Ascending aorta (tissue), 2 donors: ENCODE measurements at regions not wholly inside any gene's neighbourhood (a gene's known extent, or its start where the extent isn't known, plus 50 kb on each side); places are given as distances from the start of the nearest gene placed in this dataset.

ENCODE experiments used
- DNase-seq, 2 donors: peaks; one replicate each; pipeline ENCODE4 v3.0.0-alpha.2; 2019; ENCODE audit warnings: low spot score in 2 of 2
- H3K27ac ChIP-seq, 2 donors: fragments of 200-600 bp; sonication (generic); one replicate each; pipeline ENCODE4 v1.5.1; 2016 to 2017; ENCODE audit warnings: mild to moderate bottlenecking in 1 of 2
- H3K27me3 ChIP-seq: fragments of 200-600 bp; sonication (generic); one replicate; pipeline ENCODE4 v1.5.1; 2017
- H3K36me3 ChIP-seq, 2 donors: fragments of 200-600 bp; sonication (generic); one replicate each; pipeline ENCODE4 v1.5.1; 2016
- H3K4me1 ChIP-seq, 2 donors: fragments of 200-600 bp; sonication (generic); one replicate each; pipeline ENCODE4 v1.5.1; 2016 to 2017; ENCODE audit warnings: mild to moderate bottlenecking in 1 of 2
- H3K4me3 ChIP-seq, 2 donors: fragments of 200-600 bp; sonication (generic); one replicate each; pipeline ENCODE4 v1.5.1; 2016 to 2017; ENCODE audit warnings: mild to moderate bottlenecking in 1 of 2
- H3K9me3 ChIP-seq, 2 donors: fragments of 200-600 bp; sonication (generic); one replicate each; pipeline ENCODE4 v1.5.1; 2016
- intact Hi-C: fragments of 100-400 bp; cut with DNase I; formaldehyde crosslinking; loops from one replicate; pipeline ENCODE4 v1.15.1; 2023
- TF ChIP-seq, protein P1 (sequence below), 3 experiments: fragments of 200-600 bp in 2 of 3; fragments of 450-650 bp in 1 of 3; sonication (generic) in 2 of 3; IDR thresholded peaks; one replicate each; pipeline ENCODE4 v1.5.1; 2016 to 2019; ENCODE audit warnings: antibody characterized with exemption in 3 of 3, mild to moderate bottlenecking in 1 of 3, moderate library complexity in 1 of 3

DNA sequence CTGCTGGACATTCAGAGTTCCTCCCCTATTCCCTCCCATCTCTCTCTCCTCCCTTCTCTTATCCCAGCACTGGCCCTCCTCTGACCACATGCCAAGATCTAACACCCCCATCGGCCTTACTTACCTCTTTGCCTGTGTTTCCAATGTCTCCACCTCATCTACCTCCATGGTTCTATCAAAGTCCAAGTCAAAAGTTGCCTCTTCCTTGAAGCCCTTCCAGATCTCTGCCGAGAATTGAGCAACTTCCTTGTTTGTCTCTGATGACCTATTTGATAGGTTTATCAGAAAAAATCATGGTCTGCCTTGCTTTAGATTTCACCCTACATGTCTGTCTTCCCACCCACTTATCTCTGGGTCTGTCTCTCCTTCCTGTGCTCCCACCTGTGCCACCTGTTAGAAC, 69.7 kb upstream of the ITGA11 start:
- no peak for DNase-seq
- TF ChIP-seq, protein P1, sequence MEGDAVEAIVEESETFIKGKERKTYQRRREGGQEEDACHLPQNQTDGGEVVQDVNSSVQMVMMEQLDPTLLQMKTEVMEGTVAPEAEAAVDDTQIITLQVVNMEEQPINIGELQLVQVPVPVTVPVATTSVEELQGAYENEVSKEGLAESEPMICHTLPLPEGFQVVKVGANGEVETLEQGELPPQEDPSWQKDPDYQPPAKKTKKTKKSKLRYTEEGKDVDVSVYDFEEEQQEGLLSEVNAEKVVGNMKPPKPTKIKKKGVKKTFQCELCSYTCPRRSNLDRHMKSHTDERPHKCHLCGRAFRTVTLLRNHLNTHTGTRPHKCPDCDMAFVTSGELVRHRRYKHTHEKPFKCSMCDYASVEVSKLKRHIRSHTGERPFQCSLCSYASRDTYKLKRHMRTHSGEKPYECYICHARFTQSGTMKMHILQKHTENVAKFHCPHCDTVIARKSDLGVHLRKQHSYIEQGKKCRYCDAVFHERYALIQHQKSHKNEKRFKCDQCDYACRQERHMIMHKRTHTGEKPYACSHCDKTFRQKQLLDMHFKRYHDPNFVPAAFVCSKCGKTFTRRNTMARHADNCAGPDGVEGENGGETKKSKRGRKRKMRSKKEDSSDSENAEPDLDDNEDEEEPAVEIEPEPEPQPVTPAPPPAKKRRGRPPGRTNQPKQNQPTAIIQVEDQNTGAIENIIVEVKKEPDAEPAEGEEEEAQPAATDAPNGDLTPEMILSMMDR (IDR thresholded peaks at IDR 0.05) = no peak
- no peaks in the 10 kb centered on the region for H3K9me3 ChIP-seq

DNA sequence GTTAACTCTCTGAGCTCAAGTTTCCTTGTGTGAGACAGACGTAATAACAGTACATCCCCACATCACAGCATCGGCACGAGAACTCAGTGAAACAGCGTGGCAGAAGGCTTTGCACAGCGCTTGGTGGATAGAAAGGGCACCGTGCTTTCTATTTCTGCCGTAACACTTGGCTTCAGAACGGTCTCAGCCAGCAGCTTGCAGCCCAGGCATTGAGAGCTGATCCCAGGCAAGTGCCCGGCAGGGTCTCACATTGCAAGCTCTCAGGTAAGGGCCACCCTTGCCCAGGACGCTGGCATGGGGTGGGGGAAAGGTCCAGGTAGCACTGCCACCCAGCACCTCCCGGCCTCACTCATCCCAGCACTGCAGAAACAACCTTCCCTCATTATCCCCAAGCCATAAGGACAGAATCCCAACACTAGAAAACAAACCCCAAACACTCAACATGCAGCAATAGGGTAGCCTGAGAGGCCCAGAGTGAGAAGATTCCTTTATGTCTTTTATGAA, 70.5 kb upstream of the ITGA11 start:
- peak in 1 of 2 donors; percentile 43 for DNase-seq
- H3K4me1 ChIP-seq = peaks cover 3 to 15% of the 10 kb centered on the region in 2 donors

More for the DNA sequence above, 69.7 kb upstream of the ITGA11 start:
- Histone ChIP-seq H3K4me1 (peaks cover 3 to 15% of the 10 kb centered on the region in 2 donors), H3K4me3 (no peak overlapping the region), H3K27ac (no peak overlapping the region), H3K27me3 (no peaks in the 10 kb centered on the region), H3K36me3 (no peaks in the 10 kb centered on the region)
- intact Hi-C loops = no loop called here

DNA sequence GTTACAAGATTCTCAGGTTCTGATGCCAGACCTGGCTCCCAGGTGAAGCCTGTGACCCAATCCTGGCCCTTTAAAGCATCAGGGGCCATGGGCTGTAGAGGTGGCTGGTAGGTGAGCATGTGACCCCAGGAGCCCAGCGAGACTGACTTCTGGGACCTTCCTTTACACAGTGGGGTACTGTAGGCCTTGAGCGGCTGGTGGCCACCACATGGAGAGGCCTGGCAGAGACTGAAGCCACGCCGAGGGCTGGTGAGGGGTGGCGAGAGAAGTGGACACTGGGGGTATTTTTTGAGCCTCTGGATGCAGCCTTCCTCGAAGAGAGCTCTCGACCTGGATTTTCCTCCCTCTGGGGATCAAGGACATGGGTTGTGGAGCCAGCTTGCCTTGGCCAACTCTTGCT, 71.2 kb upstream of the ITGA11 start:
- peaks cover 3 to 15% of the 10 kb centered on the region in 2 donors for H3K4me1 ChIP-seq
- intact Hi-C loops = no loop called here
- no peaks in the 10 kb centered on the region for H3K9me3 ChIP-seq
- no peak overlapping the region for H3K27ac ChIP-seq
- H3K4me3 ChIP-seq = no peak overlapping the region
- H3K36me3 ChIP-seq = no peaks in the 10 kb centered on the region
- H3K27me3 ChIP-seq = no peaks in the 10 kb centered on the region
- no peak for DNase-seq
- TF ChIP-seq, protein P1 (IDR thresholded peaks at IDR 0.05) = no peak

More for the DNA sequence above, 70.5 kb upstream of the ITGA11 start:
- Histone ChIP-seq H3K4me3 (no peak overlapping the region), H3K27me3 (no peaks in the 10 kb centered on the region), H3K36me3 (no peaks in the 10 kb centered on the region), H3K27ac (no peak overlapping the region), H3K9me3 (no peaks in the 10 kb centered on the region)
- TF ChIP-seq, protein P1 (IDR thresholded peaks at IDR 0.05) = no peak
- intact Hi-C loops = no loop called here

DNA sequence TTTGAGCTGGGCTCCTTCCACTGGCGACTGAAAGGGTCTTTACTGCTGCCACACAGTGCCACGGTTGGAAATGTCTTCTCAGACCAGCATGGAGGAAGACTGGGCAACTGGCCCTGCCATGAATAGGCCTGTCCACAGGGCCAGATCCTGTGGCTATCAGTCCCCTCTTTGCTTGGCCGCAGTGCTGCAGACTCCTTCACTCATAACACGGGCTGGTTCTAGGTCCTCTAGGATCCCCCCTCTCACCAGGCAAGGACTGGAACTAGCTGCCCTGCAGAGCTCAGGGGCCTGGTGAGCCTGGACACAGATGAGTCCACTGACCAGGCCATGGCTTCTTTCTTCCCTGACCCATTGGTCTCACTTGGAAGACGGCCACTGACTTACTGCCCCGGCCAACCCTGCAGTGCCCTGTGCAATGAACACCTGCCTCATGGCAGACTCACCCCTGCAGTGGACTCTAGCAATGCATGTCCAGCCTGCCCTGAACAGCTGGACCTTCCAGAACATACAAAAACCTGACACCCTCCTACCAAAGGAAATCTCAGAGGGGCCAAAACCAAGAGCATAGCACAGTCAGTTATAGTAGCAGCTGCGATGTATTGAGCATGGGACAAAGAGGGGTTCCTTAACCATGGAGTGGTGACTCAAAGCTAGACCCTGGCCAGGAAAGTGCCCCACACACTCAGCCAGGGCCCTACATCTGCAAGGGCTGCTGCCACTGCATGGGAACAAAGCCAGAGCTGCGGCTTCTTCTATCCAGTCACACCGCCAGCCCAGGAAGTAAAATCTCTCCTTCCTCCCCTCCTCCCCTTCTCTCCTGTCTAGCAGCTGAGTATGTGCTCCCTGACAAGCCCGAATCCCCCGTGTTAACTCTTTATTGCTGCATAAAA, 72.1 kb upstream of the ITGA11 start:
- intact Hi-C loops = no loop called here
- Histone ChIP-seq H3K4me1 (peaks cover 3 to 15% of the 10 kb centered on the region in 2 donors), H3K4me3 (no peak overlapping the region), H3K27me3 (no peaks in the 10 kb centered on the region), H3K36me3 (no peaks in the 10 kb centered on the region), H3K27ac (no peak overlapping the region), H3K9me3 (no peaks in the 10 kb centered on the region)
- TF ChIP-seq, protein P1 (IDR thresholded peaks at IDR 0.05) = no peak
- DNase-seq = peak in 1 of 2 donors; percentile 50

DNA sequence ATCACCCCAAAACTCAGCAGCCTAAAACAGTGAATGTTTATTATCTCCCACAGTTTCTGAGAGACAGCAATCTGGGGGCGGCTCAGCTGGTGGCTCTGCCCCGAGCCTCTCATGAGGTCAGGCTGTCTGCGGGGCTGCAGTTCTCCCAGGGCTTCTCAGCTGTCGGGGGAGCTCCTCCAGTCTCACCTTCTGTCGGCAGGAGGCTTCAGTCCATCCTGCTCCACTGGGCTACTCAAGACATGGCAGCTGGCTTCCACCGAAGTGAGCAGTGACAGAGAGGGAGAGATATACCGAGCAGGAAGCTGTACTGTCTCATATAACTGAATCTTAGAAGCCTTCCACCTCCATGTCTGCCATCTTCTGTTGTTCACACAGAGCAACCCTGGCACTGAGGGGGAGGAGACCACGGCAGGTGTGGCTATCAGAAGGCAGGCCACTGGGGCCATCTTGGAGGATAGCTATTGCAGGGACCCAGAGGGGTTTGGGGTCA, 72.8 kb upstream of the ITGA11 start:
- H3K4me1 ChIP-seq = peaks cover 3 to 15% of the 10 kb centered on the region in 2 donors
- no peaks in the 10 kb centered on the region for H3K9me3 ChIP-seq
- TF ChIP-seq, protein P1 (IDR thresholded peaks at IDR 0.05) = no peak
- no peak overlapping the region for H3K4me3 ChIP-seq
- H3K27ac ChIP-seq = no peak overlapping the region
- peak in 1 of 2 donors; percentile 40 for DNase-seq
- no peaks in the 10 kb centered on the region for H3K27me3 ChIP-seq
- H3K36me3 ChIP-seq = no peaks in the 10 kb centered on the region
- intact Hi-C loops = no loop called here
